HFFc6 (cell line): ENCODE measurements at regions not wholly inside any gene's neighbourhood (a gene's known extent, or its start where the extent isn't known, plus 50 kb on each side); places are given as distances from the start of the nearest gene placed in this dataset.

Source experiments
- DNase-seq: peaks from one replicate; pipeline ENCODE4 v3.0.0-alpha.2; 2018
- H3K27ac Mint-ChIP-seq: 2 replicates; pipeline ENCODE4 v1.8.0; 2020; ENCODE audit warnings: mild to moderate bottlenecking, mixed read lengths
- H3K27me3 Mint-ChIP-seq: 2 replicates; pipeline ENCODE4 v1.8.0; 2021; ENCODE audit warnings: mild to moderate bottlenecking, moderate library complexity, mixed read lengths; ENCODE audit not compliant: insufficient read depth
- H3K36me3 Mint-ChIP-seq: 2 replicates; pipeline ENCODE4 v1.8.0; 2021; ENCODE audit warnings: low read depth, mixed read lengths
- H3K4me1 Mint-ChIP-seq: 2 replicates; pipeline ENCODE4 v1.8.0; 2020; ENCODE audit warnings: low read depth, mixed read lengths
- H3K4me3 Mint-ChIP-seq: 2 replicates; pipeline ENCODE4 v1.8.0; 2020; ENCODE audit warnings: mild to moderate bottlenecking, moderate library complexity, mixed read lengths
- H3K9me3 Mint-ChIP-seq: 2 replicates; pipeline ENCODE4 v1.8.0; 2020; ENCODE audit warnings: mild to moderate bottlenecking, mixed read lengths
- TF ChIP-seq, protein P1 (sequence below): fragments of 200-600 bp; sonication (generic); IDR thresholded peaks from 2 replicates; pipeline ENCODE4 v1.5.0; 2021; ENCODE audit warnings: antibody characterized with exemption, mild to moderate bottlenecking

DNA sequence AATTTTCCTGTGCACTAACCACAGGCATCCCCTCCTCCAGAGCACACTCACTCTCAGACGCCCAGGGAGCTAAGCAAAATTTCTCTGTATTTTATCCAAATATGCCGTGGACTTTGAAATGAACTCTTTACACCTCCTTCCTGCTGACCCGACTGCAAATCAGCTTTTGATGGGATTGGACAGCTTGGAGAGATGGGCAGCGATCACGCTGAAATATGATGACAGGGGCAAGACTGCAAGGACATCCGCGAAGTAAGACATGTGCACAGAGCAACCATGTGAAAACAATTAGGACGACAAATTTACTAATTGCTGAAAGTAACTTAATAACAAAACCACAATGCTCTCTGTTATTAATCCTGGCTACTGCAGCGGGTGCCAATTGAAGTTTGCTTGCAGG lies 64.6 kb upstream of the CLDN14 start:
- H3K4me3 Mint-ChIP-seq = no peak overlapping the region
- no peak for DNase-seq
- no peaks in the 10 kb centered on the region for H3K4me1 Mint-ChIP-seq
- no peaks in the 10 kb centered on the region for H3K36me3 Mint-ChIP-seq
- no peak overlapping the region for H3K27ac Mint-ChIP-seq
- TF ChIP-seq, protein P1, sequence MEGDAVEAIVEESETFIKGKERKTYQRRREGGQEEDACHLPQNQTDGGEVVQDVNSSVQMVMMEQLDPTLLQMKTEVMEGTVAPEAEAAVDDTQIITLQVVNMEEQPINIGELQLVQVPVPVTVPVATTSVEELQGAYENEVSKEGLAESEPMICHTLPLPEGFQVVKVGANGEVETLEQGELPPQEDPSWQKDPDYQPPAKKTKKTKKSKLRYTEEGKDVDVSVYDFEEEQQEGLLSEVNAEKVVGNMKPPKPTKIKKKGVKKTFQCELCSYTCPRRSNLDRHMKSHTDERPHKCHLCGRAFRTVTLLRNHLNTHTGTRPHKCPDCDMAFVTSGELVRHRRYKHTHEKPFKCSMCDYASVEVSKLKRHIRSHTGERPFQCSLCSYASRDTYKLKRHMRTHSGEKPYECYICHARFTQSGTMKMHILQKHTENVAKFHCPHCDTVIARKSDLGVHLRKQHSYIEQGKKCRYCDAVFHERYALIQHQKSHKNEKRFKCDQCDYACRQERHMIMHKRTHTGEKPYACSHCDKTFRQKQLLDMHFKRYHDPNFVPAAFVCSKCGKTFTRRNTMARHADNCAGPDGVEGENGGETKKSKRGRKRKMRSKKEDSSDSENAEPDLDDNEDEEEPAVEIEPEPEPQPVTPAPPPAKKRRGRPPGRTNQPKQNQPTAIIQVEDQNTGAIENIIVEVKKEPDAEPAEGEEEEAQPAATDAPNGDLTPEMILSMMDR = no peak
- peaks cover 43% of the 10 kb centered on the region for H3K27me3 Mint-ChIP-seq
- no peaks in the 10 kb centered on the region for H3K9me3 Mint-ChIP-seq

GRCh38 chr21:36545776-36546511 lies 66.0 kb upstream of the CLDN14 start:
- H3K9me3 Mint-ChIP-seq = no peaks in the 10 kb centered on the region
- no peak overlapping the region for H3K4me3 Mint-ChIP-seq
- peaks cover 8% of the 10 kb centered on the region for H3K4me1 Mint-ChIP-seq
- H3K27me3 Mint-ChIP-seq = peaks cover 50% of the 10 kb centered on the region
- TF ChIP-seq, protein P1 = no peak
- no peak for DNase-seq
- H3K27ac Mint-ChIP-seq = no peak overlapping the region
- H3K36me3 Mint-ChIP-seq = no peaks in the 10 kb centered on the region

GRCh38 chr21:36547464-36547863 lies 67.5 kb upstream of the CLDN14 start:
- TF ChIP-seq, protein P1 = no peak
- Mint-ChIP-seq H3K27me3 (peaks cover 44% of the 10 kb centered on the region), H3K27ac (no peak overlapping the region), H3K36me3 (no peaks in the 10 kb centered on the region), H3K4me3 (no peak overlapping the region), H3K4me1 (peaks cover 23% of the 10 kb centered on the region), H3K9me3 (no peaks in the 10 kb centered on the region)
- no peak for DNase-seq

- no peaks in the 10 kb centered on the region for H3K9me3 Mint-ChIP-seq
- H3K27me3 Mint-ChIP-seq = peaks cover 44% of the 10 kb centered on the region
- no peak overlapping the region for H3K4me3 Mint-ChIP-seq
- no peak for DNase-seq
- peaks cover 27% of the 10 kb centered on the region for H3K4me1 Mint-ChIP-seq
- no peaks in the 10 kb centered on the region for H3K36me3 Mint-ChIP-seq
- H3K27ac Mint-ChIP-seq = no peak overlapping the region
- TF ChIP-seq, protein P1 = no peak
Observed at GRCh38 chr21:36548866-36549265, 68.9 kb upstream of the CLDN14 start.

- Mint-ChIP-seq H3K9me3 (no peaks in the 10 kb centered on the region), H3K27me3 (peaks cover 44% of the 10 kb centered on the region)
- TF ChIP-seq, protein P1 = no peak
Observed at GRCh38 chr21:36549470-36549869, 69.5 kb upstream of the CLDN14 start.

More at GRCh38 chr21:36549470-36549869, 69.5 kb upstream of the CLDN14 start:
- no peak for DNase-seq
- peaks cover 27% of the 10 kb centered on the region for H3K4me1 Mint-ChIP-seq
- no peaks in the 10 kb centered on the region for H3K36me3 Mint-ChIP-seq
- H3K4me3 Mint-ChIP-seq = no peak overlapping the region
- no peak overlapping the region for H3K27ac Mint-ChIP-seq
